ENCODE measurements at regions not wholly inside any gene's neighbourhood (a gene's known extent, or its start where the extent isn't known, plus 50 kb on each side); places are given as distances from the start of the nearest gene placed in this dataset.

DNA sequence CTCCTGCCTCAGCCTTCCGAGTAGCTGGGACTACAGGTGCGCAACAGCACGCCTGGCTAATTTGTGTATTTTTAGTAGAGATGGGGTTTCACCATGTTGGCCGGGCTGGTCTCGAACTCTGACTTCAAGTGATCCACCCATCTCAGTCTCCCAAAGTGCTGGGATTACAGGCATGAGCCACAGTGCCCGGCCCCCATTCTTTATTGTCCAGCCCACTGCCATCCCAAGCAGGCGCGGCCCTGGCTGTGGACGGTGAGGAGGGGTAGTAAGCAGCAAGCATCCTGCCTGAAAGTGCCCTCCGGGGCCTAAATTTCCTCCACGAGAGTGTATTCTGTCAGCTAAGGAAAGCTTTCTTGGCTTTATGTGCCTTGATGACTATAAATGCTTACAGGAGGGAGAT lies 113.2 kb upstream of the CSF3R start:
- Mint-ChIP-seq H3K4me3 (no peak overlapping the region), H3K27me3 (ENCODE audit: insufficient read depth) (peaks cover 16% of the 10 kb centered on the region), H3K4me1 (peaks cover 3% of the 10 kb centered on the region), H3K27ac (no peak overlapping the region), H3K9me3 (no peaks in the 10 kb centered on the region), H3K36me3 (ENCODE audit: low read depth) (no peaks in the 10 kb centered on the region)
- Histone ChIP-seq H3K36me3 (ENCODE audit: control insufficient read depth, insufficient read depth, low read length) (no peaks in the 10 kb centered on the region), H3K27me3 (ENCODE audit: control insufficient read depth, insufficient read depth, low read length, poor library complexity, severe bottlenecking) (peaks cover 37% of the 10 kb centered on the region), H3K4me1 (ENCODE audit: control insufficient read depth, insufficient read depth, low read length) (no peaks in the 10 kb centered on the region), H3K27ac (ENCODE audit: low read depth, low read length) (no peak overlapping the region), H3K4me3 (ENCODE audit: low read length) (no peak overlapping the region), H3K9me3 (ENCODE audit: control insufficient read depth, low read length) (no peaks in the 10 kb centered on the region), H3K9ac (ENCODE audit: extremely low read depth, low read length, poor library complexity, severe bottlenecking) (no peak overlapping the region)
- no peak for DNase-seq
- TF ChIP-seq, protein P1, sequence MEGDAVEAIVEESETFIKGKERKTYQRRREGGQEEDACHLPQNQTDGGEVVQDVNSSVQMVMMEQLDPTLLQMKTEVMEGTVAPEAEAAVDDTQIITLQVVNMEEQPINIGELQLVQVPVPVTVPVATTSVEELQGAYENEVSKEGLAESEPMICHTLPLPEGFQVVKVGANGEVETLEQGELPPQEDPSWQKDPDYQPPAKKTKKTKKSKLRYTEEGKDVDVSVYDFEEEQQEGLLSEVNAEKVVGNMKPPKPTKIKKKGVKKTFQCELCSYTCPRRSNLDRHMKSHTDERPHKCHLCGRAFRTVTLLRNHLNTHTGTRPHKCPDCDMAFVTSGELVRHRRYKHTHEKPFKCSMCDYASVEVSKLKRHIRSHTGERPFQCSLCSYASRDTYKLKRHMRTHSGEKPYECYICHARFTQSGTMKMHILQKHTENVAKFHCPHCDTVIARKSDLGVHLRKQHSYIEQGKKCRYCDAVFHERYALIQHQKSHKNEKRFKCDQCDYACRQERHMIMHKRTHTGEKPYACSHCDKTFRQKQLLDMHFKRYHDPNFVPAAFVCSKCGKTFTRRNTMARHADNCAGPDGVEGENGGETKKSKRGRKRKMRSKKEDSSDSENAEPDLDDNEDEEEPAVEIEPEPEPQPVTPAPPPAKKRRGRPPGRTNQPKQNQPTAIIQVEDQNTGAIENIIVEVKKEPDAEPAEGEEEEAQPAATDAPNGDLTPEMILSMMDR (conservative IDR thresholded peaks at IDR 0.05): no peak
- WGBS, 2 experiments (ENCODE audit: insufficient coverage in 1 of 2, insufficient read length in 1 of 2): 80 to 100% methylated on average over 3 to 11 of the region's 11 CpGs

DNA sequence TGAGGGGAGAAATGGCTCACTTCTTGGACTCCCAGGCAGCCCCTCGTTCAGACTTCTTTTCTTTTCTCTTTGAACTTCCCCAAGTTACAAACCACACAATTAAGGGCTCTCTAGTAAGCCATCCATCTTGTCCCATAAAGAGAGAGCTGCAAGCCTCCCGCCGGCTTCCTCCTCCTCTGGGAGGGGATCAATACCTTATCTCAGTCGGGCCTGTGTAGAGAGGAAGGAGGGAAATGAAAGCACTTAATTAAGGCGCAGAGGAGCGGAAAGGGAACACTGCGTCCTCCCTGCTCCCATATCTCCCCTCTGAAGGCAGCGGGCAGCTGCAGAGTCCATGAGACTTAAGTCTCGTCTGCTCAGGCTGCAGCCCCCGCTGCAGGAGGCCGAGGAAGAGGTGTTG lies 112.6 kb upstream of the CSF3R start:
- Mint-ChIP-seq H3K27ac (no peak overlapping the region), H3K4me3 (no peak overlapping the region), H3K9me3 (no peaks in the 10 kb centered on the region), H3K4me1 (peaks cover 3% of the 10 kb centered on the region), H3K36me3 (ENCODE audit: low read depth) (no peaks in the 10 kb centered on the region), H3K27me3 (ENCODE audit: insufficient read depth) (peaks cover 16% of the 10 kb centered on the region)
- TF ChIP-seq, protein P1 (conservative IDR thresholded peaks at IDR 0.05): no peak
- Histone ChIP-seq H3K4me3 (ENCODE audit: low read length) (no peak overlapping the region), H3K27ac (ENCODE audit: low read depth, low read length) (no peak overlapping the region), H3K9ac (ENCODE audit: extremely low read depth, low read length, poor library complexity, severe bottlenecking) (no peak overlapping the region), H3K4me1 (ENCODE audit: control insufficient read depth, insufficient read depth, low read length) (no peaks in the 10 kb centered on the region), H3K9me3 (ENCODE audit: control insufficient read depth, low read length) (no peaks in the 10 kb centered on the region), H3K36me3 (ENCODE audit: control insufficient read depth, insufficient read depth, low read length) (no peaks in the 10 kb centered on the region), H3K27me3 (ENCODE audit: control insufficient read depth, insufficient read depth, low read length, poor library complexity, severe bottlenecking) (peaks cover 33% of the 10 kb centered on the region)
- no peak for DNase-seq
- WGBS, 2 experiments (ENCODE audit: insufficient coverage in 1 of 2, insufficient read length in 1 of 2): 67 to 74% methylated on average over 8 to 11 of the region's 11 CpGs

DNA sequence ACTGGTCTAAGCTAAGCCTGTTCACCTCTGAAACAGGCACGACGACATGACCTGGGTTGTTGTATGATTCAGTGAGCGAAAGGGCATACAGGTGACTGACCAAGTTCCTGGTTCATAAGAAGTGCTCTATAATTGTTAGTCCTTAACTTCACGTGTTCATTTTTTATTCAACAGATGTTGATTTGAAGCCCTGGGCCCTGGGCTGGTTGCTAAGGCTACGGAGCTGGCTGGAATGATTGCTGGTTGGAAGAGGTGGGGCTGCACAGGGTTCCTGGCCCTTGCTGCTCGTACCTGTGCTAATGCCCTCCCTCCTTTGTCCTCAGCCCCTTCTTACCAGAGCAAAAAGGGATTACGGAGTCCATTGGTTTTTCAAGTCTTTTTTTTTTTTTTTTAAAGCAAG lies 111.3 kb upstream of the CSF3R start:
- H3K9me3 Mint-ChIP-seq: no peaks in the 10 kb centered on the region
- TF ChIP-seq, protein P1 (conservative IDR thresholded peaks at IDR 0.05): no peak
- Histone ChIP-seq H3K9ac (ENCODE audit: extremely low read depth, low read length, poor library complexity, severe bottlenecking) (no peak overlapping the region), H3K27me3 (ENCODE audit: control insufficient read depth, insufficient read depth, low read length, poor library complexity, severe bottlenecking) (peaks cover 20% of the 10 kb centered on the region), H3K36me3 (ENCODE audit: control insufficient read depth, insufficient read depth, low read length) (no peaks in the 10 kb centered on the region), H3K4me1 (ENCODE audit: control insufficient read depth, insufficient read depth, low read length) (no peaks in the 10 kb centered on the region), H3K4me3 (ENCODE audit: low read length) (no peak overlapping the region), H3K27ac (ENCODE audit: low read depth, low read length) (no peak overlapping the region), H3K9me3 (ENCODE audit: control insufficient read depth, low read length) (no peaks in the 10 kb centered on the region)
- H3K27ac Mint-ChIP-seq: no peak overlapping the region
- peaks cover 4% of the 10 kb centered on the region for H3K4me1 Mint-ChIP-seq
- no peaks in the 10 kb centered on the region for H3K36me3 Mint-ChIP-seq (ENCODE audit: low read depth)
- 82 to 84% methylated on average over 4 to 7 of the region's 7 CpGs for WGBS, 2 experiments (ENCODE audit: insufficient coverage in 1 of 2, insufficient read length in 1 of 2)
- no peak overlapping the region for H3K4me3 Mint-ChIP-seq
- H3K27me3 Mint-ChIP-seq (ENCODE audit: insufficient read depth): peaks cover 11% of the 10 kb centered on the region
- no peak for DNase-seq

All from endodermal cell (in vitro differentiated cells).